GM12874 (cell line): ENCODE measurements at regions not wholly inside any gene's neighbourhood (a gene's known extent, or its start where the extent isn't known, plus 50 kb on each side); places are given as distances from the start of the nearest gene placed in this dataset.

Source experiments
- TF ChIP-seq, protein P1 (sequence below): IDR thresholded peaks from 2 replicates; pipeline ENCODE4 v1.5.1; 2011; ENCODE audit warnings: low read depth, mild to moderate bottlenecking, control low read depth, low read length, moderate library complexity; ENCODE audit not compliant: insufficient read depth

DNA sequence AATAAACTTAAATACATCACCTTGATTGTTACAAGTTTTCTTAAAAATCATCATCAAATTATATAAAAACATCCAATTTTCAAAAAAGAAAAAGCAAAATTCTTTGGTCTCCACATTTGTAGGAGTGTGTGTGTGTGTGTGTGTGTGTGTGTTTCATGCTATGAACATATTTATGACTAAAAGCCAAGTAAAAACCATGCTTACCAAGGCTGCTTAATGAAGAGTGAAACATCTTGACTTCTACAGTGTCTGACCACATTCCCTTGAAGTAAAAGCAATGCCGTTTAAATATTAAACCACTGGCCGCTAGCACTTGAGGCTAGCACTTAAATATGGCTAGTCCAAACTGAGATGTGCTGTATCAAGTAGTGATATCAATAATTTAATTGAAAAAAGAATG is 549.1 kb upstream of the CCNG1 start:
- TF ChIP-seq, protein P1, sequence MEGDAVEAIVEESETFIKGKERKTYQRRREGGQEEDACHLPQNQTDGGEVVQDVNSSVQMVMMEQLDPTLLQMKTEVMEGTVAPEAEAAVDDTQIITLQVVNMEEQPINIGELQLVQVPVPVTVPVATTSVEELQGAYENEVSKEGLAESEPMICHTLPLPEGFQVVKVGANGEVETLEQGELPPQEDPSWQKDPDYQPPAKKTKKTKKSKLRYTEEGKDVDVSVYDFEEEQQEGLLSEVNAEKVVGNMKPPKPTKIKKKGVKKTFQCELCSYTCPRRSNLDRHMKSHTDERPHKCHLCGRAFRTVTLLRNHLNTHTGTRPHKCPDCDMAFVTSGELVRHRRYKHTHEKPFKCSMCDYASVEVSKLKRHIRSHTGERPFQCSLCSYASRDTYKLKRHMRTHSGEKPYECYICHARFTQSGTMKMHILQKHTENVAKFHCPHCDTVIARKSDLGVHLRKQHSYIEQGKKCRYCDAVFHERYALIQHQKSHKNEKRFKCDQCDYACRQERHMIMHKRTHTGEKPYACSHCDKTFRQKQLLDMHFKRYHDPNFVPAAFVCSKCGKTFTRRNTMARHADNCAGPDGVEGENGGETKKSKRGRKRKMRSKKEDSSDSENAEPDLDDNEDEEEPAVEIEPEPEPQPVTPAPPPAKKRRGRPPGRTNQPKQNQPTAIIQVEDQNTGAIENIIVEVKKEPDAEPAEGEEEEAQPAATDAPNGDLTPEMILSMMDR = no peak

DNA sequence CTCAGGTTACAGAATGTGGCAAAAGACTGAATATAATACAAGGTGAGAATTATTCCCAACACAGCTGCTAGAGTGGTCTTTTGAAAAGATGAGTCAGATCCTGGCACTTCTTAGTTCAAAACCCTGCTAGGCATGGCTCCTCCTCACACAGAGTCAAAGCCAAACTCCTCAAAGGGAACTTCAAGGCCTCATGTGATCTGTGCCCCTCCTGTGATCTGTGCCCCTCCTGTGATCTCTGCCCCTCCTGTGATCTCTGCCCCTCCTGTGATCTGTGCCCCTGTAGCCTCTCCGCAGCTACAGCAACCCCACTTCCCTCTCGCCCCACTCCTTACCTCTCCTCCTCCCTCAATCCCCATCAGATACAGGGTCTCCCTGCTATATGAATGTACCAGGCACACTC is 525.5 kb upstream of the CCNG1 start:
- TF ChIP-seq, protein P1 = no peak

DNA sequence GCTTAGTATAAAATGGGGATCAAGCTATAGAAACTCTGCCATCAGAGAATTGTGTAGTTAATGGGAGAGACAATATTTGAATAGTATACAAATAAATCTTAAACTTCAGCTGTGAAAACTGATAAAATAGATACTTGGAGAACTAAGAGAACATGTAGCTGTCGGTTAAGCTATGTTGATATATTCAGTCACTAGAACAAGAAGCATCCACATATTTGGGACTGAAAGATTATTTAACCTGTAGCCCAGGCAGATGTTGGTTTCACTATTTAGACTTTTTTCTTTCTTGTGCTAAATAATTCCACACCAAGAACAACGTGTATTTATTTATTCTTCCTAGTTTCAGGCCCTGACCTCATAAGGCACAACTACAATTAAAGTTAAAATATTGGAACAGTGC is 521.0 kb upstream of the CCNG1 start:
- TF ChIP-seq, protein P1 = no peak

DNA sequence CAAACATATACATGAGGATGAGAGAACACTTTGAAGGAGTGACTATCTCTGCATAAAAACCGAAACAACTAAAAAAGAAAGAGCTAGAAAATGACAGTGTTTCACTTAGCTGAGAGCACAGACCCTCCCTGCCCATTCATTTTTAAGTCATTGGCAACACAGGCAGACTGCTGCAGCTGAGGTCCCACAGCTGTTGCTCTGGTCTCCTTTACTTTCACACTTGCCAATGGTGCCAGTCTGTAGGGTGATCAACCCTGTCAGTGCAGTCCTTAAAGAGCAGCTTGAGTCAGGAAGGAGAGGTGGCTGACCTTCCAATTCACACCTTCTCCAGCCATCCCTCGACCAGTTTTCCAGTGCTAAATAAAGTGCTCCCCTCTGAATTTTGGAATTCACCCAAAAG is 508.3 kb upstream of the CCNG1 start:
- TF ChIP-seq, protein P1 = no peak

DNA sequence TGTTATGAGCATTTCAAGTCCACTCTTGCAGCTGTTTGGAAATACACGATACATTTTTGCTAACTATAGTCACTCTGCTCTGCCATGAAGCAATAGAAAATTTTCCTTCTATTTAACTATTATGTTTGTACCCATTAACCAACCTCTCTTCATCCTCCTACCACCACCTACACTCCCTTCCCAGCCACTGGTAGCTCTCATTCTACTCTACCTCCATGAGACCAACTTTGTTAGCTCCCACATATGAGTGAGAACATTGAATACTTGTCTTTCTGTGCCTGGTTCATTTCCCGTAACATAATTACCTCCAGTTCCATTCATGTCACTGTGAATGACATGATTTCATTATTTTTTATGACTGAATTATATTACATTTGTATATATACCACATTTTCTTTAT is 505.9 kb upstream of the CCNG1 start:
- TF ChIP-seq, protein P1 = no peak

DNA sequence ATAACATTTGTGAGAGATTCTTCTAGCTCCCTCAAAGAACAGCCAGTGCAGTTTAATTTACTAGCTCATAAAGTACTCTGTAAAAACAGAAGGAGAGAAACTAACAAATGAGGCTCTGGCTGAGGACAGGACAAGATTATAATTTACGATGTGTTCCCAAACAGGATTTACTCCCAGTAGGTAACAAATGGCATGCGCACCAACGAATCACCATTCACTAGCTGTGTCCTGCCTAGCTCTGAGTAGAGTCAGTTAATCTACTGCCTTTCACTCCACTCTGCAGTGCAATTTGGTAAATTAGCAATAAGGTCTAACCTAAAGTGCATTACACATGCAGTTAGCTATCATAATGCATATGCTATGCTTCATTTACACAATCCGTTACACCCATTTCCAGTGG is 497.4 kb upstream of the CCNG1 start:
- TF ChIP-seq, protein P1 = no peak

GRCh38 chr5:162948677-162949076 is 488.7 kb upstream of the CCNG1 start:
- TF ChIP-seq, protein P1 = no peak

GRCh38 chr5:162956570-162956969 is 480.8 kb upstream of the CCNG1 start:
- TF ChIP-seq, protein P1 = no peak
